H9 (cell line): ENCODE measurements at regions not wholly inside any gene's neighbourhood (a gene's known extent, or its start where the extent isn't known, plus 50 kb on each side); places are given as distances from the start of the nearest gene placed in this dataset.

ENCODE experiments used
- DNase-seq: peaks from one replicate; pipeline ENCODE4 v3.0.0-alpha.2; 2017
- H2AFZ ChIP-seq: one replicate; pipeline ENCODE4 v1.6.1; 2013; ENCODE audit warnings: mild to moderate bottlenecking, low read length, control low read depth, moderate library complexity
- H2AK5ac ChIP-seq: 2 replicates; pipeline ENCODE4 v1.6.1; 2013; ENCODE audit warnings: low read length, control low read depth, mixed read lengths; ENCODE audit not compliant: insufficient read length
- H2BK120ac ChIP-seq: one replicate; pipeline ENCODE4 v1.6.1; 2013; ENCODE audit warnings: low read depth, mild to moderate bottlenecking, low read length, control low read depth, inconsistent platforms; ENCODE audit not compliant: poor library complexity, severe bottlenecking
- H2BK12ac ChIP-seq: 2 replicates; pipeline ENCODE4 v1.6.1; 2013; ENCODE audit warnings: low read length, control low read depth, mixed read lengths, low read depth; ENCODE audit not compliant: insufficient read length
- H2BK15ac ChIP-seq: 2 replicates; pipeline ENCODE4 v1.6.1; 2013; ENCODE audit warnings: low read depth, low read length, control low read depth
- H2BK20ac ChIP-seq: one replicate; pipeline ENCODE4 v1.6.1; 2013; ENCODE audit warnings: low read depth, mild to moderate bottlenecking, low read length, control low read depth, inconsistent platforms; ENCODE audit not compliant: poor library complexity, severe bottlenecking
- H2BK5ac ChIP-seq: 2 replicates; pipeline ENCODE4 v1.6.1; 2013; ENCODE audit warnings: low read length, control low read depth, mixed read lengths; ENCODE audit not compliant: insufficient read length
- H3K14ac ChIP-seq: 2 replicates; pipeline ENCODE4 v1.6.1; 2013; ENCODE audit warnings: low read length, control low read depth; ENCODE audit not compliant: insufficient read depth
- H3K18ac ChIP-seq: 2 replicates; pipeline ENCODE4 v1.6.1; 2013; ENCODE audit warnings: low read depth, mild to moderate bottlenecking, mixed read lengths, low read length, control low read depth; ENCODE audit not compliant: insufficient read length
- H3K23ac ChIP-seq: 2 replicates; pipeline ENCODE4 v1.6.1; 2013; ENCODE audit warnings: low read length, control low read depth, mixed read lengths, low read depth; ENCODE audit not compliant: insufficient read length
- H3K23me2 ChIP-seq: 2 replicates; pipeline ENCODE4 v1.6.1; 2013; ENCODE audit warnings: low read depth, mild to moderate bottlenecking, mixed read lengths, low read length, control low read depth; ENCODE audit not compliant: insufficient read length, poor library complexity, severe bottlenecking
- H3K27ac ChIP-seq: 2 replicates; pipeline ENCODE4 v1.5.1; 2013; ENCODE audit warnings: low read length, control low read depth, mixed read lengths, low read depth; ENCODE audit not compliant: insufficient read length
- H3K27me3 ChIP-seq: 2 replicates; pipeline ENCODE4 v1.6.1; 2013; ENCODE audit warnings: low read length, control low read depth, inconsistent platforms; ENCODE audit not compliant: insufficient read depth
- H3K4ac ChIP-seq: 2 replicates; pipeline ENCODE4 v1.6.1; 2013; ENCODE audit warnings: low read depth, mild to moderate bottlenecking, control low read depth, inconsistent platforms, low read length, moderate library complexity
- H3K4me1 ChIP-seq: 2 replicates; pipeline ENCODE4 v1.6.1; 2013; ENCODE audit warnings: low read length, control low read depth, inconsistent platforms; ENCODE audit not compliant: insufficient read depth
- H3K4me2 ChIP-seq: 2 replicates; pipeline ENCODE4 v1.6.1; 2013; ENCODE audit warnings: low read length, control low read depth, mixed read lengths; ENCODE audit not compliant: insufficient read length, insufficient read depth
- H3K56ac ChIP-seq: 2 replicates; pipeline ENCODE4 v1.6.1; 2013; ENCODE audit warnings: low read depth, mild to moderate bottlenecking, mixed read lengths, low read length, control low read depth; ENCODE audit not compliant: insufficient read length
- H3K79me1 ChIP-seq: 2 replicates; pipeline ENCODE4 v1.6.1; 2013; ENCODE audit warnings: low read depth, mild to moderate bottlenecking, moderate library complexity, low read length, control low read depth, inconsistent platforms; ENCODE audit not compliant: insufficient read depth, poor library complexity, severe bottlenecking
- H3K79me2 ChIP-seq: 2 replicates; pipeline ENCODE4 v1.6.1; 2013; ENCODE audit warnings: low read length, control low read depth, inconsistent platforms; ENCODE audit not compliant: insufficient read depth
- H3K9ac ChIP-seq: 2 replicates; pipeline ENCODE4 v1.6.1; 2013; ENCODE audit warnings: low read length, control low read depth, mixed read lengths; ENCODE audit not compliant: insufficient read length; ENCODE audit errors: extremely low read depth
- H3K9me3 ChIP-seq: one replicate; pipeline ENCODE4 v1.6.1; 2013; ENCODE audit warnings: low read depth, low read length, inconsistent platforms; ENCODE audit not compliant: control insufficient read depth
- H3T11ph ChIP-seq: one replicate; pipeline ENCODE4 v1.6.1; 2013; ENCODE audit warnings: mild to moderate bottlenecking, low read length, control low read depth, inconsistent platforms
- H4K20me1 ChIP-seq: one replicate; pipeline ENCODE4 v1.6.1; 2013; ENCODE audit not compliant: control insufficient read depth, insufficient read length, insufficient read depth
- H4K5ac ChIP-seq: 2 replicates; pipeline ENCODE4 v1.6.1; 2013; ENCODE audit warnings: low read depth, mild to moderate bottlenecking, mixed read lengths, low read length, control low read depth; ENCODE audit not compliant: insufficient read length
- H4K8ac ChIP-seq: replicated peaks from 2 replicates; pipeline ENCODE4 v1.6.1; 2013; ENCODE audit warnings: low read length, control low read depth, mixed read lengths, low read depth; ENCODE audit not compliant: insufficient read length
- H4K91ac ChIP-seq: 2 replicates; pipeline ENCODE4 v1.6.1; 2013; ENCODE audit warnings: low read depth, mild to moderate bottlenecking, moderate library complexity, mixed read lengths, low read length, control low read depth; ENCODE audit not compliant: insufficient read length
- H3K27ac Mint-ChIP-seq, 3 experiments: 2 replicates in 2 of 3; 3 replicates in 1 of 3; pipeline ENCODE4 v1.8.0; 2020 to 2021; ENCODE audit warnings: mixed read lengths in 3 of 3, mild to moderate bottlenecking in 1 of 3, moderate library complexity in 1 of 3
- H3K27me3 Mint-ChIP-seq: 2 replicates; pipeline ENCODE4 v1.8.0; 2021; ENCODE audit warnings: low read depth, mild to moderate bottlenecking, moderate library complexity, mixed read lengths
- H3K36me3 Mint-ChIP-seq, 3 experiments: 2 replicates in 2 of 3; 3 replicates in 1 of 3; pipeline ENCODE4 v1.8.0; 2020 to 2021; ENCODE audit warnings: low read depth in 3 of 3, mixed read lengths in 3 of 3; ENCODE audit not compliant: insufficient read depth in 1 of 3
- H3K4me1 Mint-ChIP-seq, 2 experiments: 2 replicates each; pipeline ENCODE4 v1.8.0; 2020; ENCODE audit warnings: mixed read lengths in 2 of 2
- H3K4me3 Mint-ChIP-seq, 2 experiments: 2 replicates in 1 of 2; 3 replicates in 1 of 2; pipeline ENCODE4 v1.8.0; 2020 to 2021; ENCODE audit warnings: mild to moderate bottlenecking in 2 of 2, mixed read lengths in 2 of 2, moderate library complexity in 1 of 2
- H3K9me3 Mint-ChIP-seq, 2 experiments: 2 replicates in 1 of 2; 3 replicates in 1 of 2; pipeline ENCODE4 v1.8.0; 2020; ENCODE audit warnings: mild to moderate bottlenecking in 2 of 2, mixed read lengths in 2 of 2, moderate library complexity in 1 of 2
- CTCF ChIP-seq: fragments of 200-600 bp; sonication (generic); conservative IDR thresholded peaks from 3 replicates; pipeline ENCODE4 v1.8.0; 2021; ENCODE audit warnings: antibody characterized with exemption, mild to moderate bottlenecking
- WGBS: extraction: QIAGEN DNeasy Blood & Tissue Kit; methylation state at CpG from one replicate; pipeline ENCODE4 v1.1.7; 2013; ENCODE audit warnings: missing lambda C conversion rate, low lambda C conversion rate, mixed read lengths; ENCODE audit not compliant: insufficient read length; ENCODE audit errors: extremely low coverage; 5-methylcytosine and 5-hydroxymethylcytosine counted together

- Histone ChIP-seq H3K27me3 (no peaks in the 10 kb centered on the region), H3K4ac (no peak overlapping the region), H3K56ac (no peak overlapping the region), H4K91ac (no peak overlapping the region), H2AK5ac (no peak overlapping the region), H2AFZ (no peak overlapping the region), H4K5ac (no peak overlapping the region), H3K79me1 (no peaks in the 10 kb centered on the region), H3K27ac (no peak overlapping the region), H3K4me1 (no peaks in the 10 kb centered on the region), H3K79me2 (no peaks in the 10 kb centered on the region), H3K18ac (no peak overlapping the region), H3T11ph (no peak overlapping the region), H3K23ac (no peak overlapping the region), H2BK20ac (no peak overlapping the region), H3K9me3 (no peaks in the 10 kb centered on the region), H2BK15ac (no peak overlapping the region), H3K4me2 (no peak overlapping the region), H2BK5ac (no peak overlapping the region), H4K20me1 (no peaks in the 10 kb centered on the region), H2BK12ac (no peak overlapping the region), H2BK120ac (no peak overlapping the region), H4K8ac (no peak overlapping the region), H3K14ac (no peak overlapping the region), H3K23me2 (no peaks in the 10 kb centered on the region), H3K9ac (no peak overlapping the region)
- H3K27ac Mint-ChIP-seq, result no peak overlapping the region
- no peak for TF ChIP-seq CTCF
- H3K27me3 Mint-ChIP-seq, result peaks cover 2% of the 10 kb centered on the region
- H3K9me3 Mint-ChIP-seq, result peaks cover 15 to 24% of the 10 kb centered on the region in 2 experiments
- H3K4me3 Mint-ChIP-seq, result no peak overlapping the region
- H3K4me1 Mint-ChIP-seq, result peaks cover 7 to 23% of the 10 kb centered on the region in 2 experiments
- H3K36me3 Mint-ChIP-seq, result peaks cover 11 to 22% (median 12%) of the 10 kb centered on the region in 3 experiments
- DNase-seq, result peak; percentile 28
- no CpG with 5 or more reads among the region's 7 CpGs for WGBS
Measured at GRCh38 chr10:24097751-24098207, 111.2 kb upstream of the KIAA1217 start.
